ENCODE measurements at regions not wholly inside any gene's neighbourhood (a gene's known extent, or its start where the extent isn't known, plus 50 kb on each side); places are given as distances from the start of the nearest gene placed in this dataset.
"Not testable (repeated sequence)": the region's sequence is repeated elsewhere in the genome, so short reads cannot be mapped to it uniquely, and the experiment has no call there.

- DNase-seq (ENCODE audit: low spot score in 2 of 2); H3K9me3 Mint-ChIP-seq; H3K4me1 Mint-ChIP-seq; H3K27me3 Mint-ChIP-seq; ATAC-seq (replicated peaks; ENCODE audit: extremely low read depth, poor library complexity, severe bottlenecking); H3K27ac Mint-ChIP-seq (ENCODE audit: low read depth); H3K4me3 Mint-ChIP-seq; H3K36me3 Mint-ChIP-seq (ENCODE audit: insufficient read depth): not testable (repeated sequence)
Measured at GRCh38 chr7:73244782-73245311, 63.8 kb downstream of the NSUN5 start.

DNA sequence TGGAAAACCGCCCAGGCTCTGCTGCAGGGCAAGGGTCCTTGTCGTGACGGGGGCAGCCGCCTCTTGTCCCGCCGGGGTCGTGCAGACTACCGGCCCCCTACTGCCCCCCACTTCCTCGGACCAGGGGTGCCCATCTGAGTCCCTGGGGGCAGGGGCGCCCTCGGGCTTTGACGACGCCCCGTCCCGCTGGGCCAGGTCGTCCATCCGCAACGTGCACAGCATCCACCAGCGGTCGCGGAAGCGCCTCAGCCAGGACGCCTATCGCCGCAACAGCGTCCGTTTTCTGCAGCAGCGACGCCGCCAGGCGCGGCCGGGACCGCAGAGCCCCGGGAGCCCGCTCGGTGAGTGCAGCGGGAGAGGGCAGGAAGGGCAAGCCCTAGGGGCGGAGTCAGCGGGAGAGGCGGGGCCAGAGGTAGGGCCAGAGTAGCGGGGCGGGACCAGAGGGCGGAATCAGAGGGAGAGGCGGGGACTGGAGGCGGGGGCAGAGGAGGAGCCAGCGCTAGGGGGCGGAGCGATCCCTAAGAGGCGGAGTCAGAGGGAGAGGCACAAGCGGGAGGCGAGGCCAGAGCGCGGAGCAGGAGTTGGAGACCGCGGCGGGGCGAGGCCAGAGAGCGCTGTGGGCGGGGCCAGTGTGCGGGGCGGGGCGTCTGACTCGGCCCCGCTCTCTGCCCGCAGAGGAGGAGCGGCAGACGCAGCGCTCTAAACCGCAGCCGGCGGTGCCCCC, 73.5 kb downstream of the NSUN5 start:
- not testable (repeated sequence) for H3K36me3 Mint-ChIP-seq (ENCODE audit: insufficient read depth); H3K27ac Mint-ChIP-seq (ENCODE audit: low read depth); H3K27me3 Mint-ChIP-seq; H3K4me3 Mint-ChIP-seq; H3K9me3 Mint-ChIP-seq; H3K4me1 Mint-ChIP-seq
- peak; percentile 92 to 93 for DNase-seq (ENCODE audit: low spot score in 2 of 2)
- ATAC-seq (replicated peaks; ENCODE audit: extremely low read depth, poor library complexity, severe bottlenecking) = peak; percentile 81

DNA sequence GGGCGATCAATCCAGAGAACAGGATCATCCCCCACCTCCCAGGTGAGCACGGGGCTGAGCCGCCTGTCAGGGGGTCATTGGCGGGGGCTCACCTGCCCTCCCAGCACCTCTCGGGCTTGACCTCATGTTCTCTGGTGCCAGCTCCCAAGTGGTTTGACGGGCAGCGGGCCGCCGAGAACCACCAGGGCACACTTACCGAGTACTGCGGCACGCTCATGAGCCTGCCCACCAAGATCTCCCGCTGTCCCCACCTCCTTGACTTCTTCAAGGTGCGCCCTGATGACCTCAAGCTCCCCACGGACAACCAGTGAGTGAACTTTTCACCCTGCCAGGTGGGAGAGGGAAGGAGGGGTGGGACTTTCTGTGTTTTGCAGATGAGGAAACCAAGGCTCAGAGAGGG, 82.9 kb downstream of the NSUN5 start:
- not testable (repeated sequence) for ATAC-seq (replicated peaks; ENCODE audit: extremely low read depth, poor library complexity, severe bottlenecking); H3K27me3 Mint-ChIP-seq; H3K27ac Mint-ChIP-seq (ENCODE audit: low read depth)

DNA sequence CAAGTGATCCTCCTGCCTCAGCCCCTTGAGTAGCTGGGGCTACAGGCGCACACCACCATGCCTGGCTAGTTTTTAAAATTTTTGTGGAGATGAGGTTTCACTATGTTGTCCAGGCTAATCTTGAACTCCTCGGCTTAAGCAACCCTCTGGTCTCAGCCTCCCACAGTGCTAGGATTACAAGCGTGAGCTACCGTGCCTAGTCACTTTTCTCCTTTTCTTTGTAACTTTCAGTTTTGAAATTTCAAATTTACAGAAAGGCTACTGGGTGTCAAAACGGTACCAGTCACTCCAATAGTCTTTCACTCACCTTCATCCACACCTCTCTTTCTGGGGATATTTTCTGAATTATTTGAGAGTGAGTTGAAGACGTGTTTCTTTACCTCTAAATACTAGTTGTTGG, 86.9 kb downstream of the NSUN5 start:
- not testable (repeated sequence) for H3K9me3 Mint-ChIP-seq; H3K4me3 Mint-ChIP-seq; H3K4me1 Mint-ChIP-seq; H3K27me3 Mint-ChIP-seq; DNase-seq (ENCODE audit: low spot score in 2 of 2); H3K27ac Mint-ChIP-seq (ENCODE audit: low read depth); ATAC-seq (replicated peaks; ENCODE audit: extremely low read depth, poor library complexity, severe bottlenecking); H3K36me3 Mint-ChIP-seq (ENCODE audit: insufficient read depth)

More for the DNA sequence above, 82.9 kb downstream of the NSUN5 start:
- not testable (repeated sequence) for DNase-seq (ENCODE audit: low spot score in 2 of 2); H3K9me3 Mint-ChIP-seq; H3K4me3 Mint-ChIP-seq; H3K36me3 Mint-ChIP-seq (ENCODE audit: insufficient read depth); H3K4me1 Mint-ChIP-seq

GRCh38 chr7:73220766-73221370, 87.8 kb downstream of the NSUN5 start:
- not testable (repeated sequence) for H3K27ac Mint-ChIP-seq (ENCODE audit: low read depth); H3K4me1 Mint-ChIP-seq; DNase-seq (ENCODE audit: low spot score in 2 of 2); H3K9me3 Mint-ChIP-seq; H3K36me3 Mint-ChIP-seq (ENCODE audit: insufficient read depth); H3K4me3 Mint-ChIP-seq; H3K27me3 Mint-ChIP-seq
- ATAC-seq (replicated peaks; ENCODE audit: extremely low read depth, poor library complexity, severe bottlenecking) = peak; percentile 12

DNA sequence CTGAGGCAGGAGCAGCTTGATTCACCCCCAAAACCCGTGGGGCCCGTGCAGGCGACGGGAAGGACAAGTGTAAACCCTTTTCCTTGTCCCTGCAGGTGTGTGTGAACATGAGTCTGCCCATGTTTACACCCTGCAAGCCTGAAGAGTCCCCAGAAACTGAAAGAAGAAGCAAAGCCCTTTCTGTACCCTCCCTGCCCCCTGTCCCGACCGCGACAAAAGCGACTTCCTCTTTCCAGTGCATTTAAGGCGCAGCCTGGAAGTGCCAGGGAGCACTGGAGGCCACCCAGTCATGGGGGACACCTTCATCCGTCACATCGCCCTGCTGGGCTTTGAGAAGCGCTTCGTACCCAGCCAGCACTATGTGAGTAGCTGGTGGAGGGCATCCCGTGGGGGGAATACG, 88.3 kb downstream of the NSUN5 start:
- DNase-seq (ENCODE audit: low spot score in 2 of 2); H3K36me3 Mint-ChIP-seq (ENCODE audit: insufficient read depth); H3K9me3 Mint-ChIP-seq; H3K27ac Mint-ChIP-seq (ENCODE audit: low read depth); H3K4me1 Mint-ChIP-seq; H3K4me3 Mint-ChIP-seq; H3K27me3 Mint-ChIP-seq: not testable (repeated sequence)
- ATAC-seq (replicated peaks; ENCODE audit: extremely low read depth, poor library complexity, severe bottlenecking) = peak; percentile 75

GRCh38 chr7:73218802-73219201, 89.8 kb downstream of the NSUN5 start:
- DNase-seq (ENCODE audit: low spot score in 2 of 2); H3K36me3 Mint-ChIP-seq (ENCODE audit: insufficient read depth); H3K9me3 Mint-ChIP-seq; H3K27ac Mint-ChIP-seq (ENCODE audit: low read depth); H3K4me1 Mint-ChIP-seq; ATAC-seq (replicated peaks; ENCODE audit: extremely low read depth, poor library complexity, severe bottlenecking); H3K4me3 Mint-ChIP-seq; H3K27me3 Mint-ChIP-seq: not testable (repeated sequence)

DNA sequence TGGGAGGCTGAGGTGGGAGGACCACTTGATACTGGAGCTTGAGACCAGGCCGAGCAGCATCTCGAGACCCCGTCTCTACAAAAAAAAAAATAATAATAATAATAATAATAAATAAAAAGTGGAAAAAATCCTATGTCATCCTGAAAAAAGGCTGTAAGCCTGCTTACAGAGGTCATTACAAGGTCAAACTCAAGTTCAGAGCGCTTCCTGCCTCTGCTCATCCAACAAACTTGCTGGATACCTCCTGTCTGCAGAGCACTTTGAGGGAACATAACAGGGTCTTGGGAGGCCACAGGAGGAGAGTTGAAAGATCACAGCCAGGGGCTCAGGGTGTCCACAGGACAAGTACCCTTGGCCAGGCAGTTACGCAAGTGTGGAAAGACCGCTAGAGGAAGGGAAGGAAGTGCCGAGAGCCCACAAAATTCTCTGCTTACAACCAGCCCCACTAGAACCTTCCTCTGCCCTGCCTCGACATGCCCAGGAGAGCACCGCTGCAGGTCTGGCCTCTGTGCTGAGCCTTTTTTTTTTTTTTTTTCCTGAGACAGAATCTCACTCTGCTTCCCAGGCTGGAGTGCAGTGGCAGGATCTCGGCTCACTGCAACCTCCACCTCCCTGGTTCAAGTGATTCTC, 92.5 kb downstream of the NSUN5 start:
- not testable (repeated sequence) for ATAC-seq (replicated peaks; ENCODE audit: extremely low read depth, poor library complexity, severe bottlenecking)

DNA sequence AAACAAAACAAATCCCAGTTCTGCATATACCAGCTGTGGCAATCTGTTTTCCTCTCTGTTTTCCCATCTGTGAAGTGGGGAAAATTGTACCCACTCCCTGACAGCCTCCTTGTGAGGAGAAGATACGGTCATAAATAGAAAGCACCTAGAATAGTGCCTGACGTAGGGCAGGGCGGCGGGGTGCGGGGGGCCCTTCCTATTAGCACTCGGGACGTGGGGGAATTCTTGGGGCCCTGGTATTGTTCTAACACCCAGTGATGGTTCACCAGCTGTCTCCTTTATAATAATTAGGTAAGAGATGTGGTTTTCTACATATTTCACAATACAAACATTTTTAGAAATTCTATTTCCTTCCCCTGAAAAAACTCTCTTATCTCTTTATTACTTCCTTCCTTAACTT, 93.4 kb downstream of the NSUN5 start:
- not testable (repeated sequence) for H3K4me3 Mint-ChIP-seq; H3K27ac Mint-ChIP-seq (ENCODE audit: low read depth); ATAC-seq (replicated peaks; ENCODE audit: extremely low read depth, poor library complexity, severe bottlenecking); H3K9me3 Mint-ChIP-seq; H3K27me3 Mint-ChIP-seq; H3K36me3 Mint-ChIP-seq (ENCODE audit: insufficient read depth); H3K4me1 Mint-ChIP-seq; DNase-seq (ENCODE audit: low spot score in 2 of 2)

More for the DNA sequence above, 92.5 kb downstream of the NSUN5 start:
- H3K27ac Mint-ChIP-seq (ENCODE audit: low read depth); H3K4me3 Mint-ChIP-seq; H3K36me3 Mint-ChIP-seq (ENCODE audit: insufficient read depth); H3K27me3 Mint-ChIP-seq; H3K4me1 Mint-ChIP-seq; DNase-seq (ENCODE audit: low spot score in 2 of 2); H3K9me3 Mint-ChIP-seq: not testable (repeated sequence)

GRCh38 chr7:73214471-73214870, 94.2 kb downstream of the NSUN5 start:
- H3K4me3 Mint-ChIP-seq; ATAC-seq (replicated peaks; ENCODE audit: extremely low read depth, poor library complexity, severe bottlenecking); DNase-seq (ENCODE audit: low spot score in 2 of 2); H3K27me3 Mint-ChIP-seq; H3K4me1 Mint-ChIP-seq; H3K36me3 Mint-ChIP-seq (ENCODE audit: insufficient read depth); H3K9me3 Mint-ChIP-seq; H3K27ac Mint-ChIP-seq (ENCODE audit: low read depth): not testable (repeated sequence)

DNA sequence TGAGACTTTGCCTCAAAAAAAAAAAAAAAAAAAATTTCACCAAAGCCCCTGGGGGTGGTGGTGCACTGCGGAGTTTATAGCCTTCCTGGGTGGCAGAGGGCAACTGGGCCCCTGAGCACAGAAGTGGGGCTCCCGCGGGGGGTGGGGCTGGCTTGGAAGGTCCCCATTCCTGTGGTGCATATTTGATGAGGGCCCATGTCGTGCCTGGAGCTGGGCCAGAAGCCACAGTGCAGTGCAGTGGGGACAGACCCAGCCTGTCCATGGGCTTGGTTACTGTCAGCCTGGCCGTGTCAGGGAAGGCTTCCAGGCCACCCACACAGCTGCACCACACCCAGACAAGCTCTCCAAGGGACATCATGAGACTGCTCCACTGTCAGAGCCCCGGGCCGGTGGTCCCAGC, 95.5 kb downstream of the NSUN5 start:
- H3K36me3 Mint-ChIP-seq (ENCODE audit: insufficient read depth); H3K27ac Mint-ChIP-seq (ENCODE audit: low read depth); H3K27me3 Mint-ChIP-seq; H3K4me1 Mint-ChIP-seq; ATAC-seq (replicated peaks; ENCODE audit: extremely low read depth, poor library complexity, severe bottlenecking); H3K9me3 Mint-ChIP-seq; DNase-seq (ENCODE audit: low spot score in 2 of 2); H3K4me3 Mint-ChIP-seq: not testable (repeated sequence)

DNA sequence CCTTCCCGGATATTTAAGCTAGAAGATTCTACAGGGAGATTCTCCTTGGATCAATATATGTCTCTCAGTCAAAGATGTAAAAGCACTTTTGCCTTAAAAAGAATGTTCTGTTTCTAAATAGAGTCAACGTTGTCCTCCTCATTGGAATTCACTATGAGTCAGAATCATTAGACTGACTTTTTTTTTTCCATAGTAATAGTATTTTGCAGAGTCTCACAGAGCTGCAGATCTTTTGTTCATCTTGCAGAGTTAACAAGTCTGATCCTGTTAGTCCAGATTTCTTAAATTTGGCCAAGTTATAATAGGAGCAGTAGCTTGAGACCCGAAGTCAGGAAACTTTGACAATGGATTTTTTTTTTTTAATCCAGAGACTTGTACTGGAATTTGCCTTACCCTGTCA, 103.0 kb downstream of the NSUN5 start:
- not testable (repeated sequence) for H3K4me3 Mint-ChIP-seq; H3K27me3 Mint-ChIP-seq; H3K27ac Mint-ChIP-seq (ENCODE audit: low read depth); H3K36me3 Mint-ChIP-seq (ENCODE audit: insufficient read depth); H3K9me3 Mint-ChIP-seq; DNase-seq (ENCODE audit: low spot score in 2 of 2); ATAC-seq (replicated peaks; ENCODE audit: extremely low read depth, poor library complexity, severe bottlenecking); H3K4me1 Mint-ChIP-seq

GRCh38 chr7:73204898-73205297, 103.7 kb downstream of the NSUN5 start:
- not testable (repeated sequence) for H3K9me3 Mint-ChIP-seq; H3K36me3 Mint-ChIP-seq (ENCODE audit: insufficient read depth); H3K4me3 Mint-ChIP-seq; H3K4me1 Mint-ChIP-seq; H3K27me3 Mint-ChIP-seq; H3K27ac Mint-ChIP-seq (ENCODE audit: low read depth); ATAC-seq (replicated peaks; ENCODE audit: extremely low read depth, poor library complexity, severe bottlenecking); DNase-seq (ENCODE audit: low spot score in 2 of 2)

Measured in central memory CD8-positive, alpha-beta T cell (primary cell).